Pancreas (tissue), 10 donors: ENCODE measurements at regions not wholly inside any gene's neighbourhood (a gene's known extent, or its start where the extent isn't known, plus 50 kb on each side); places are given as distances from the start of the nearest gene placed in this dataset.

Experiments used
- ATAC-seq, 4 donors: fragments of 200-7000 bp; cut with Tn5 transposase; one replicate each; pipeline versions ENCODE4 v1.8.0 to v1.9.1; 2020; ENCODE audit warnings: mild to moderate bottlenecking in 4 of 4, moderate library complexity in 4 of 4
- DNase-seq, 6 donors: peaks; one replicate each; pipeline ENCODE4 v3.0.0-alpha.2; 2020
- FAIRE-seq: peaks from 2 replicates; lab custom pipeline; 2012; peaks lifted over from hg19 to GRCh38; lab: Jason Lieb, UNC
- H3K27ac ChIP-seq, 4 donors: fragments of 200-600 bp; sonication (generic); 1 replicate in 3 of 4; 2 replicates in 1 of 4; pipeline versions ENCODE4 v1.5.0 to v1.8.0; 2020
- H3K27me3 ChIP-seq, 4 donors: fragments of 200-600 bp; one replicate each; pipeline ENCODE4 v1.8.0; 2021
- H3K36me3 ChIP-seq, 3 donors: fragments of 200-600 bp; sonication (generic) in 1 of 3; one replicate each; pipeline versions ENCODE4 v1.5.0 to v1.8.0; 2020 to 2021
- H3K4me1 ChIP-seq, 3 donors: fragments of 200-600 bp; one replicate each; pipeline ENCODE4 v1.8.0; 2021
- H3K4me3 ChIP-seq, 4 donors: fragments of 200-600 bp; sonication (generic) in 2 of 4; one replicate each; pipeline versions ENCODE4 v1.5.0 to v1.8.0; 2020 to 2021
- H3K9me3 ChIP-seq, 4 donors: fragments of 200-600 bp; one replicate each; pipeline ENCODE4 v1.8.0; 2021
- CTCF ChIP-seq, 4 donors: fragments of 200-600 bp; sonication (generic) in 3 of 4; IDR thresholded peaks; one replicate each; pipeline versions ENCODE4 v1.5.0 to v1.8.0; 2021; ENCODE audit warnings: antibody characterized with exemption in 4 of 4
- WGBS, 2 donors: extraction: QIAGEN DNeasy Blood & Tissue Kit; methylation state at CpG; one replicate each; pipeline ENCODE4 v1.1.7; 2013; 5-methylcytosine and 5-hydroxymethylcytosine counted together
- intact Hi-C, 3 donors: fragments of 100-400 bp; cut with DNase I; formaldehyde crosslinking; loops; one replicate each; pipeline versions ENCODE4 v1.11.1 to v1.14.2; 2022
- donor health status: healthy with polysubstance abuse.
- donor health status: DM: no; HTN: no; CAD: no; lungs with moderate emphysema.
- donor health status: DM: no; HTN: no; CAD: no.
- donor health status: control.
- donor health status: control.
- donor health status: Bipolar disorder and iron deficiency.
- donor health status: DM: yes; HTN: yes; CAD: no.
- donor health status: DM: no; HTN: no; CAD: no.
- donor health status: DM: no; HTN: no; CAD: no.
- donor health status: DM: yes; HTN: yes; CAD: no.

GRCh38 chr6:23027281-23027680 is 457.9 kb downstream of the HDGFL1 start:
- no peaks in the 10 kb centered on the region for H3K27me3 ChIP-seq
- whole genome bisulfite sequencing, 2 donors, result 40 to 47% methylated on average over 5 of the region's 5 CpGs
- DNase-seq (no peak), FAIRE-seq (no peak), ATAC-seq (no peak)
- H3K9me3 ChIP-seq, result no peaks in the 10 kb centered on the region
- H3K27ac ChIP-seq, result no peak overlapping the region
- H3K36me3 ChIP-seq, result no peaks in the 10 kb centered on the region
- TF ChIP-seq CTCF (IDR thresholded peaks at IDR 0.05), result no peak
- intact Hi-C loops, result no loop called here
- H3K4me3 ChIP-seq, result no peak overlapping the region
- no peaks in the 10 kb centered on the region for H3K4me1 ChIP-seq

GRCh38 chr6:23031986-23032385 is 462.6 kb downstream of the HDGFL1 start:
- no peak for TF ChIP-seq CTCF (IDR thresholded peaks at IDR 0.05)
- FAIRE-seq, result no peak

DNA sequence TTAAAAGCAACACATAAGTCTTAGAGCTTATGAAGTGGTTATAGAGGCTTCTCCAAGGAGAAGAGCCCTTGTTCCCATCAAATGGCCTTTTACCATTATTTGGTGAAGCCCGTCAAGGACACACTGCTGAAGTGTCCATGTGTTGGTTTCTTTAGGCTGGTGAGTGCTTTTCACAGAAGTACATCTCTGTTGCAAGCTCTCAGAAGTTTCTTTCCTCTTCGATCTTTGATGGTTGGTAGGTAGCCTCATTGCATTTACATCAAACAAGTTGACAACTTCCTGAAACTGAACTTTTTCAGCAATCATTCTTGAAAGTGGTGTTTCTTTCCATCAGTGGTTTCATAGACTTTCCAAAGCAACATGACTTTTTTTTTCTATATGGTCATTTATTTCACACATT is 465.6 kb downstream of the HDGFL1 start:
- H3K4me1 ChIP-seq, result no peaks in the 10 kb centered on the region
- FAIRE-seq (no peak), ATAC-seq (no peak), DNase-seq (no peak)
- H3K9me3 ChIP-seq, result no peaks in the 10 kb centered on the region
- WGBS, 2 donors, result 63 to 84% methylated on average over 2 of the region's 2 CpGs
- TF ChIP-seq CTCF (IDR thresholded peaks at IDR 0.05), result no peak
- no peak overlapping the region for H3K4me3 ChIP-seq
- no peak overlapping the region for H3K27ac ChIP-seq
- intact Hi-C loops, result no loop called here
- no peaks in the 10 kb centered on the region for H3K36me3 ChIP-seq
- H3K27me3 ChIP-seq, result no peaks in the 10 kb centered on the region

More at GRCh38 chr6:23031986-23032385, 462.6 kb downstream of the HDGFL1 start:
- no peaks in the 10 kb centered on the region for H3K36me3 ChIP-seq
- no peak overlapping the region for H3K27ac ChIP-seq
- H3K4me1 ChIP-seq, result no peaks in the 10 kb centered on the region
- no peak overlapping the region for H3K4me3 ChIP-seq
- intact Hi-C loops, result no loop called here
- no peak for ATAC-seq
- no peaks in the 10 kb centered on the region for H3K27me3 ChIP-seq
- H3K9me3 ChIP-seq, result no peaks in the 10 kb centered on the region
- 65 to 75% methylated on average over 2 of the region's 2 CpGs for WGBS, 2 donors
- DNase-seq, result no peak

DNA sequence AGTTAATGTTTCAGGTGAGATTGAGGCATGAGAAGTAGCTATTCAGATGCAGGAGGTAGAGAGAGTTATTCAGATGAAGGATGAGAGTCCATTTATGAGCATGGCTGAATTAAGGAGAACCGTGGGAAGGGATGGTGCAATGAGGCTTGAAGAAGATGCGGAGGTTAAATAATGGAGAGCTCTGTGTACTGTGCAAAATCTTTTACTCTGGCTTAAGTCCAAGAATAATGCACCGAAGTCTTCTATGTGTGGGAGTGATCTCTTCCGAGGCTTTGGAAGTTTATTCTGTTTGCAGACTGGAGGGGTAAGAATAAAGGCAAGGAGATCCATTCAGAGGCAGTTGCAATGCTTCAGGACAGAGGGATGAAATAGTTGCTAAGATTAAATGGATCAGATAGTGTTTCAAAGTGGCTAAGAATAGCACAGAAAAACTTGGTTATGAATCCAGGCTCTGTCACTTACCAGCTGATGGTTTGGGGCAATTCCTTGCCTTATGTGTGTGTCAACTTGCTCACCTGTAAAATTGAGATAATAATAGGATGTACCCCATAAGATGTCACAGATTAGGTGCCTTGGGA is 467.1 kb downstream of the HDGFL1 start:
- no peak for TF ChIP-seq CTCF (IDR thresholded peaks at IDR 0.05)
- no peak for DNase-seq
- WGBS, 2 donors, result 63 to 73% methylated on average over 4 of the region's 4 CpGs

DNA sequence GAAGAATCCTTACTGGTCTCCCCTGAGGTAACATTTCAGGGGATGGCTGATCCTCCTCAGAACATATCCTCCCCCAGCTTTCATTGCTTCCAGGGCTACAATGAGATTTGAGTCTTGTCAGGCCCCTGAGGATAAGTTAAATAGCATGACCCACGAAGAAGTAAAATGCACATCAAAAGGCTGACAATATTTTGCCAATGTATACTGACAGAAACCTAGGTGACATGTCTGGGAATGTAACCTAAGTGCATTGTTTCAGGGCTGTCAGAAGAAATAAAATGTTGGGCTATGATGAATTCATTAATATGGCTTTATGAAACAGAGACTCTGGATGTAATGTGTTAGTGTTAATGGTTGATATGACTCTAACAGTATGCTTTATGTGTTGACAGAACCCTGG is 471.5 kb downstream of the HDGFL1 start:
- no peak for TF ChIP-seq CTCF (IDR thresholded peaks at IDR 0.05)
- Histone ChIP-seq H3K4me1 (no peaks in the 10 kb centered on the region), H3K4me3 (no peak overlapping the region), H3K27ac (no peak overlapping the region), H3K9me3 (no peaks in the 10 kb centered on the region), H3K36me3 (no peaks in the 10 kb centered on the region), H3K27me3 (no peaks in the 10 kb centered on the region)
- ATAC-seq, result no peak
- WGBS, 2 donors, result 58 to 76% methylated on average over 1 of the region's 1 CpG
- DNase-seq, result no peak
- intact Hi-C loops, result no loop called here
- no peak for FAIRE-seq

More for the DNA sequence above, 467.1 kb downstream of the HDGFL1 start:
- Histone ChIP-seq H3K36me3 (no peaks in the 10 kb centered on the region), H3K9me3 (no peaks in the 10 kb centered on the region), H3K27me3 (no peaks in the 10 kb centered on the region), H3K4me1 (no peaks in the 10 kb centered on the region), H3K27ac (no peak overlapping the region), H3K4me3 (no peak overlapping the region)
- FAIRE-seq, result no peak
- intact Hi-C loops, result no loop called here
- ATAC-seq, result no peak
